ENCODE measurements at regions not wholly inside any gene's neighbourhood (a gene's known extent, or its start where the extent isn't known, plus 50 kb on each side); places are given as distances from the start of the nearest gene placed in this dataset.

- no peak for TF ChIP-seq UBTF (CRISPR knock-in tag; IDR thresholded peaks at IDR 0.05)
- no peak for TF ChIP-seq BRCA1 (CRISPR knock-in tag; IDR thresholded peaks at IDR 0.05)
- TF ChIP-seq ZBTB7A (CRISPR knock-in tag; IDR thresholded peaks at IDR 0.05), result no peak
- no peak for TF ChIP-seq CTCF (CRISPR knock-in tag; IDR thresholded peaks at IDR 0.05)
- no peak for TF ChIP-seq POLR2AphosphoS5 (IDR thresholded peaks at IDR 0.05; ENCODE audit: low read depth, low read length)
- no peak for TF ChIP-seq ETS1 (CRISPR knock-in tag; IDR thresholded peaks at IDR 0.05)
- no peak for TF ChIP-seq RBFOX2 (IDR thresholded peaks at IDR 0.05; ENCODE audit: low read depth, low read length)
- TF ChIP-seq RARA (CRISPR knock-in tag; IDR thresholded peaks at IDR 0.05), result no peak
- no peak for TF ChIP-seq JUND (CRISPR knock-in tag; IDR thresholded peaks at IDR 0.05)
- no peak for TF ChIP-seq ZFY (CRISPR knock-in tag; IDR thresholded peaks at IDR 0.05)
- no peak for TF ChIP-seq ZNF614 (CRISPR knock-in tag; IDR thresholded peaks at IDR 0.05; ENCODE audit: borderline replicate concordance)
Observed at GRCh38 chr9:14023285-14023684, 290.7 kb downstream of the NFIB start.
